ENCODE measurements at regions not wholly inside any gene's neighbourhood (a gene's known extent, or its start where the extent isn't known, plus 50 kb on each side); places are given as distances from the start of the nearest gene placed in this dataset.

- CTCF ChIA-PET = no interaction called here
- POLR2A ChIA-PET (ENCODE audit: unreplicated experiment) = no interaction called here
- no peaks in the 10 kb centered on the region for H3K9me3 ChIP-seq (ENCODE audit: insufficient read depth, low read depth)
- no peaks in the 10 kb centered on the region for H3K79me2 ChIP-seq (ENCODE audit: low read depth)
- no peaks in the 10 kb centered on the region for H3F3A ChIP-seq (ENCODE audit: insufficient read depth, low read depth)
- BruUV-seq (replicated peaks) = no TSS peak
- TF ChIP-seq CTCF (conservative IDR thresholded peaks at IDR 0.05) = no peak
- no peak for TF ChIP-seq EZH2 (IDR thresholded peaks at IDR 0.05; ENCODE audit: low read depth)
- peaks cover 22% of the 10 kb centered on the region for H3K27me3 ChIP-seq (ENCODE audit: insufficient read depth, low read depth)
- no peak for DNase-seq
- H3K36me3 ChIP-seq (ENCODE audit: low read depth) = no peaks in the 10 kb centered on the region
- H3K9me2 ChIP-seq (ENCODE audit: insufficient read depth) = no peaks in the 10 kb centered on the region
- intact Hi-C loops (cut with micrococcal nuclease; ENCODE audit: unreplicated experiment) = no loop called here
- H3K4me3 ChIP-seq = no peak overlapping the region
- H3K27ac ChIP-seq = no peak overlapping the region
- no peak overlapping the region for H3K4me2 ChIP-seq
- no peaks in the 10 kb centered on the region for H4K20me1 ChIP-seq (ENCODE audit: insufficient read depth)
- no peaks in the 10 kb centered on the region for H3K4me1 ChIP-seq (replicated peaks; ENCODE audit: insufficient read depth)
- no peak overlapping the region for H2AFZ ChIP-seq
Observed at GRCh38 chr18:7436166-7436565, 130.9 kb upstream of the PTPRM start.

- H3K4me1 ChIP-seq (replicated peaks; ENCODE audit: insufficient read depth) = no peaks in the 10 kb centered on the region
- intact Hi-C loops (cut with micrococcal nuclease; ENCODE audit: unreplicated experiment) = no loop called here
- no peaks in the 10 kb centered on the region for H3K79me2 ChIP-seq (ENCODE audit: low read depth)
- no peaks in the 10 kb centered on the region for H3F3A ChIP-seq (ENCODE audit: insufficient read depth, low read depth)
- no peak overlapping the region for H3K4me2 ChIP-seq
- H3K27ac ChIP-seq = no peak overlapping the region
- no TSS peak for BruUV-seq (replicated peaks)
- H2AFZ ChIP-seq = no peak overlapping the region
- H3K9me2 ChIP-seq (ENCODE audit: insufficient read depth) = no peaks in the 10 kb centered on the region
- CTCF ChIA-PET = no interaction called here
- TF ChIP-seq CTCF (conservative IDR thresholded peaks at IDR 0.05) (no peak), EZH2 (IDR thresholded peaks at IDR 0.05; ENCODE audit: low read depth) (no peak)
- no peak overlapping the region for H3K4me3 ChIP-seq
- no peak for DNase-seq
- H3K27me3 ChIP-seq (ENCODE audit: insufficient read depth, low read depth) = peaks cover 24% of the 10 kb centered on the region
- H3K9me3 ChIP-seq (ENCODE audit: insufficient read depth, low read depth) = no peaks in the 10 kb centered on the region
- H3K36me3 ChIP-seq (ENCODE audit: low read depth) = no peaks in the 10 kb centered on the region
- H4K20me1 ChIP-seq (ENCODE audit: insufficient read depth) = no peaks in the 10 kb centered on the region
- POLR2A ChIA-PET (ENCODE audit: unreplicated experiment) = no interaction called here
Observed at GRCh38 chr18:7437870-7438269, 129.2 kb upstream of the PTPRM start.

- peaks cover 32% of the 10 kb centered on the region for H3K27me3 ChIP-seq (ENCODE audit: insufficient read depth, low read depth)
- DNase-seq = no peak
- H2AFZ ChIP-seq = no peak overlapping the region
- H3K4me3 ChIP-seq = no peak overlapping the region
- H4K20me1 ChIP-seq (ENCODE audit: insufficient read depth) = no peaks in the 10 kb centered on the region
- intact Hi-C loops (cut with micrococcal nuclease; ENCODE audit: unreplicated experiment) = no loop called here
- H3K9me3 ChIP-seq (ENCODE audit: insufficient read depth, low read depth) = no peaks in the 10 kb centered on the region
- ChIA-PET POLR2A (ENCODE audit: unreplicated experiment) (no interaction called here), CTCF (no interaction called here)
- H3K79me2 ChIP-seq (ENCODE audit: low read depth) = no peaks in the 10 kb centered on the region
- H3F3A ChIP-seq (ENCODE audit: insufficient read depth, low read depth) = no peaks in the 10 kb centered on the region
- no peak for TF ChIP-seq CTCF (conservative IDR thresholded peaks at IDR 0.05)
- no peak for TF ChIP-seq EZH2 (IDR thresholded peaks at IDR 0.05; ENCODE audit: low read depth)
- BruUV-seq (replicated peaks) = no TSS peak
- H3K9me2 ChIP-seq (ENCODE audit: insufficient read depth) = no peaks in the 10 kb centered on the region
- H3K4me1 ChIP-seq (replicated peaks; ENCODE audit: insufficient read depth) = no peaks in the 10 kb centered on the region
- H3K27ac ChIP-seq = no peak overlapping the region
- no peak overlapping the region for H3K4me2 ChIP-seq
- H3K36me3 ChIP-seq (ENCODE audit: low read depth) = no peaks in the 10 kb centered on the region
Observed at GRCh38 chr18:7438646-7439045, 128.5 kb upstream of the PTPRM start.

Measured in PC-9 (cell line).